IMR-90 (cell line): ENCODE measurements at regions not wholly inside any gene's neighbourhood (a gene's known extent, or its start where the extent isn't known, plus 50 kb on each side); places are given as distances from the start of the nearest gene placed in this dataset.

Experiments used
- ATAC-seq: fragments of 200-7000 bp; cut with Tn5 transposase; 2 replicates; pipeline ENCODE4 v1.9.1; 2020; ENCODE audit warnings: low read depth, mild to moderate bottlenecking, moderate library complexity
- BruUV-seq: library from RNA; stranded (reverse); fragments of 400-500 nt; replicated peaks from 2 replicates; lab custom pipeline; 2021; lab: Mats Ljungman, UMichigan
- CTCF ChIA-PET: fragments of 300-600 bp; formaldehyde crosslinking; extraction: SDS; loops from one replicate; lab custom pipeline; 2021; ENCODE audit warnings: antibody characterized with exemption; lab: Yijun Ruan, JAX
- POLR2A ChIA-PET: fragments of 300-600 bp; sonication (Branson Sonifier 250); formaldehyde crosslinking; loops from one replicate; lab custom pipeline; 2022; ENCODE audit warnings: antibody characterized with exemption; ENCODE audit not compliant: unreplicated experiment; lab: Charles Lee
- DNase-seq: peaks from one replicate; pipeline ENCODE4 v3.0.0; 2013
- H2AFZ ChIP-seq: replicated peaks from 2 replicates; pipeline ENCODE3; 2013; ENCODE audit warnings: low read length, mild to moderate bottlenecking; ENCODE audit not compliant: poor library complexity
- H2AK5ac ChIP-seq: 2 replicates; pipeline ENCODE4 v1.6.1; 2013; ENCODE audit warnings: low read depth, low read length, inconsistent platforms
- H2AK9ac ChIP-seq: replicated peaks from 2 replicates; pipeline ENCODE3; 2013; ENCODE audit warnings: mild to moderate bottlenecking, low read depth, low read length, moderate library complexity; ENCODE audit not compliant: poor library complexity
- H2BK120ac ChIP-seq: 2 replicates; pipeline ENCODE4 v1.6.1; 2013; ENCODE audit warnings: low read depth, low read length, inconsistent platforms
- H2BK15ac ChIP-seq: 3 replicates; pipeline ENCODE4 v1.6.1; 2013; ENCODE audit warnings: low read depth, low read length, inconsistent platforms
- H2BK20ac ChIP-seq: 2 replicates; pipeline ENCODE4 v1.6.1; 2013; ENCODE audit warnings: low read depth, mild to moderate bottlenecking, inconsistent platforms, low read length, moderate library complexity
- H2BK5ac ChIP-seq: 2 replicates; pipeline ENCODE4 v1.6.1; 2013; ENCODE audit warnings: mild to moderate bottlenecking, low read depth, low read length, inconsistent platforms; ENCODE audit not compliant: poor library complexity, severe bottlenecking
- H3K14ac ChIP-seq: replicated peaks from 2 replicates; pipeline ENCODE4 v1.6.1; 2013; ENCODE audit warnings: low read depth, low read length, inconsistent platforms
- H3K18ac ChIP-seq: 2 replicates; pipeline ENCODE4 v1.6.1; 2013; ENCODE audit warnings: low read depth, low read length, control low read depth
- H3K23ac ChIP-seq: 2 replicates; pipeline ENCODE4 v1.6.1; 2013; ENCODE audit warnings: low read depth, low read length, inconsistent platforms
- H3K27ac ChIP-seq: 2 replicates; pipeline ENCODE4 v1.5.1; 2013; ENCODE audit warnings: mild to moderate bottlenecking, control low read depth, low read length; ENCODE audit not compliant: insufficient read depth
- H3K27me3 ChIP-seq: 2 replicates; pipeline ENCODE4 v1.6.1; 2013; ENCODE audit warnings: low read length; ENCODE audit not compliant: control insufficient read depth, insufficient read depth
- H3K36me3 ChIP-seq: 2 replicates; pipeline ENCODE4 v1.6.1; 2013; ENCODE audit warnings: low read length, mixed read lengths; ENCODE audit not compliant: control insufficient read depth, insufficient read depth
- H3K4ac ChIP-seq: 2 replicates; pipeline ENCODE4 v1.6.1; 2013; ENCODE audit warnings: low read depth, low read length, inconsistent platforms
- H3K4me1 ChIP-seq: 2 replicates; pipeline ENCODE4 v1.6.1; 2013; ENCODE audit warnings: low read length, mixed read lengths; ENCODE audit not compliant: control insufficient read depth, insufficient read depth
- H3K4me2 ChIP-seq: 2 replicates; pipeline ENCODE4 v1.6.1; 2013; ENCODE audit warnings: low read depth, mild to moderate bottlenecking, control low read depth, low read length, moderate library complexity
- H3K4me3 ChIP-seq: 2 replicates; pipeline ENCODE4 v1.5.1; 2013; ENCODE audit warnings: low read depth, mild to moderate bottlenecking, control low read depth, low read length, moderate library complexity; ENCODE audit not compliant: insufficient read depth
- H3K56ac ChIP-seq: 2 replicates; pipeline ENCODE4 v1.6.1; 2013; ENCODE audit warnings: low read length, inconsistent platforms; ENCODE audit not compliant: insufficient read depth; ENCODE audit errors: extremely low read depth
- H3K79me1 ChIP-seq, 2 experiments: 2 replicates each; pipeline ENCODE4 v1.6.1; 2013; ENCODE audit warnings: low read length in 2 of 2, inconsistent platforms in 1 of 2, low read depth in 1 of 2
- H3K9ac ChIP-seq: 2 replicates; pipeline ENCODE4 v1.6.1; 2013; ENCODE audit warnings: low read depth, low read length, control low read depth
- H3K9me1 ChIP-seq: 2 replicates; pipeline ENCODE4 v1.6.1; 2013; ENCODE audit warnings: low read length, inconsistent platforms; ENCODE audit not compliant: insufficient read depth
- H3K9me3 ChIP-seq: 2 replicates; pipeline ENCODE4 v1.6.1; 2013; ENCODE audit warnings: low read length; ENCODE audit not compliant: control insufficient read depth, insufficient read depth
- H4K20me1 ChIP-seq: 2 replicates; pipeline ENCODE4 v1.6.1; 2013; ENCODE audit warnings: low read length, inconsistent platforms; ENCODE audit not compliant: insufficient read depth
- H4K5ac ChIP-seq: 2 replicates; pipeline ENCODE4 v1.6.1; 2013; ENCODE audit warnings: mild to moderate bottlenecking, low read depth, low read length, control low read depth
- H4K8ac ChIP-seq, 2 experiments: 2 replicates each; pipeline ENCODE4 v1.6.1; 2013; ENCODE audit warnings: low read depth in 2 of 2, low read length in 2 of 2, control low read depth in 1 of 2, inconsistent platforms in 1 of 2
- H4K91ac ChIP-seq: 2 replicates; pipeline ENCODE4 v1.6.1; 2013; ENCODE audit warnings: low read depth, low read length, inconsistent platforms; ENCODE audit not compliant: insufficient read depth
- BHLHE40 ChIP-seq: fragments of 150-350 bp; IDR thresholded peaks from 2 replicates; pipeline ENCODE4 v1.6.1; 2016; ENCODE audit warnings: mild to moderate bottlenecking, low read depth, low read length
- CHD1 ChIP-seq: IDR thresholded peaks from 2 replicates; pipeline ENCODE4 v1.6.1; 2012; ENCODE audit warnings: low read depth, low read length, improper control_type of control experiment
- CTCF ChIP-seq: conservative IDR thresholded peaks from 2 replicates; pipeline ENCODE4 v1.5.1; 2012; ENCODE audit warnings: mild to moderate bottlenecking, low read depth, low read length, improper control_type of control experiment
- MAZ ChIP-seq: IDR thresholded peaks from 2 replicates; pipeline ENCODE4 v1.6.1; 2012; ENCODE audit warnings: low read depth, mild to moderate bottlenecking, low read length, improper control_type of control experiment, moderate library complexity, borderline replicate concordance
- MXI1 ChIP-seq: IDR thresholded peaks from 2 replicates; pipeline ENCODE4 v1.6.1; 2012; ENCODE audit warnings: low read depth, mild to moderate bottlenecking, low read length, moderate library complexity, borderline replicate concordance
- NFE2L2 ChIP-seq: fragments of 150-350 bp; IDR thresholded peaks from 2 replicates; pipeline ENCODE4 v1.6.1; 2016; ENCODE audit warnings: low read depth, mild to moderate bottlenecking, low read length
- POLR2A ChIP-seq: IDR thresholded peaks from 2 replicates; pipeline ENCODE4 v1.6.1; 2012; ENCODE audit warnings: mild to moderate bottlenecking, low read depth, low read length
- RCOR1 ChIP-seq: IDR thresholded peaks from 2 replicates; pipeline ENCODE4 v1.6.1; 2012; ENCODE audit warnings: mild to moderate bottlenecking, low read length, improper control_type of control experiment; ENCODE audit not compliant: insufficient replicate concordance
- RFX5 ChIP-seq: IDR thresholded peaks from 2 replicates; pipeline ENCODE4 v1.8.0; 2012; ENCODE audit warnings: low read depth, mild to moderate bottlenecking, low read length, moderate library complexity
- SMC3 ChIP-seq: fragments of 150-350 bp; IDR thresholded peaks from 2 replicates; pipeline ENCODE4 v1.6.1; 2016; ENCODE audit warnings: low read depth, mild to moderate bottlenecking, antibody characterized with exemption, low read length, moderate library complexity
- whole genome bisulfite sequencing, 2 experiments: methylation state at CpG; one replicate each; pipeline versions ENCODE4 v1.1.5 to v1.1.7; 2013; ENCODE audit warnings: missing lambda C conversion rate in 2 of 2; ENCODE audit not compliant: insufficient read length in 1 of 2; ENCODE audit errors: extremely low coverage in 2 of 2; 5-methylcytosine and 5-hydroxymethylcytosine counted together
- dilution Hi-C: fragments of 300-500 bp; cut with HindIII; formaldehyde crosslinking; loops from one replicate; pipeline ENCODE4 v1.14.3; 2018; ENCODE audit warnings: low sequenced_read_pairs; ENCODE audit not compliant: unreplicated experiment
- in situ Hi-C: fragments of 300-500 bp; cut with MboI; formaldehyde crosslinking; loops from 3 replicates; pipeline ENCODE4 v1.14.3; 2019; ENCODE audit warnings: low sequenced_read_pairs, inconsistent platforms, mixed read lengths
- intact Hi-C: fragments of 100-400 bp; cut with micrococcal nuclease; formaldehyde crosslinking; loops from 2 replicates; pipeline ENCODE4 v1.10.0; 2022

- H2BK20ac ChIP-seq = no peak overlapping the region
- in situ Hi-C loops = no loop called here
- ChIA-PET CTCF (no interaction called here), POLR2A (no interaction called here)
- H4K5ac ChIP-seq = no peak overlapping the region
- H3K9ac ChIP-seq = no peak overlapping the region
- no peak overlapping the region for H2BK5ac ChIP-seq
- no TSS peak for BruUV-seq
- no peaks in the 10 kb centered on the region for H3K4me1 ChIP-seq
- H2AK5ac ChIP-seq = no peak overlapping the region
- intact Hi-C loops = no loop called here
- H3K4me3 ChIP-seq = no peak overlapping the region
- no peak overlapping the region for H3K56ac ChIP-seq
- no peak overlapping the region for H3K27ac ChIP-seq
- ATAC-seq = no peak
- no peak overlapping the region for H3K18ac ChIP-seq
- no peak overlapping the region for H3K4ac ChIP-seq
- H4K8ac ChIP-seq = no peak overlapping the region
- H3K9me3 ChIP-seq = no peaks in the 10 kb centered on the region
- peaks cover 2% of the 10 kb centered on the region; the same call in 1 of the 2 replicates for H3K27me3 ChIP-seq
- H2AK9ac ChIP-seq = no peak overlapping the region
- no peaks in the 10 kb centered on the region for H4K20me1 ChIP-seq
- WGBS, 2 experiments = 83% methylated on average over 5 of the region's 8 CpGs; no CpG with 5 or more reads in 1 of the 2 experiments
- H2BK120ac ChIP-seq = no peak overlapping the region
- H3K23ac ChIP-seq = no peak overlapping the region
- no peak for TF ChIP-seq SMC3
- TF ChIP-seq CTCF = no peak
- TF ChIP-seq RFX5 = no peak
- TF ChIP-seq POLR2A = no peak
- no peak for TF ChIP-seq CHD1
- TF ChIP-seq MXI1 = no peak
- TF ChIP-seq NFE2L2 = no peak
- TF ChIP-seq MAZ = no peak
- TF ChIP-seq BHLHE40 = no peak
- no peak for TF ChIP-seq RCOR1
- no peak overlapping the region for H4K91ac ChIP-seq
- no peak overlapping the region for H3K14ac ChIP-seq
- DNase-seq = no peak
- dilution Hi-C loops = no loop called here
- H3K9me1 ChIP-seq = no peaks in the 10 kb centered on the region
- H3K79me1 ChIP-seq = no peaks in the 10 kb centered on the region
- H3K4me2 ChIP-seq = no peak overlapping the region
- H2BK15ac ChIP-seq = no peak overlapping the region
- H3K36me3 ChIP-seq = no peaks in the 10 kb centered on the region
- no peak overlapping the region for H2AFZ ChIP-seq
Observed at GRCh38 chr20:48242623-48243022, 457.3 kb upstream of the SULF2 start.
